ENCODE measurements at regions not wholly inside any gene's neighbourhood (a gene's known extent, or its start where the extent isn't known, plus 50 kb on each side); places are given as distances from the start of the nearest gene placed in this dataset.
"Not testable (repeated sequence)": the region's sequence is repeated elsewhere in the genome, so short reads cannot be mapped to it uniquely, and the experiment has no call there.

DNA sequence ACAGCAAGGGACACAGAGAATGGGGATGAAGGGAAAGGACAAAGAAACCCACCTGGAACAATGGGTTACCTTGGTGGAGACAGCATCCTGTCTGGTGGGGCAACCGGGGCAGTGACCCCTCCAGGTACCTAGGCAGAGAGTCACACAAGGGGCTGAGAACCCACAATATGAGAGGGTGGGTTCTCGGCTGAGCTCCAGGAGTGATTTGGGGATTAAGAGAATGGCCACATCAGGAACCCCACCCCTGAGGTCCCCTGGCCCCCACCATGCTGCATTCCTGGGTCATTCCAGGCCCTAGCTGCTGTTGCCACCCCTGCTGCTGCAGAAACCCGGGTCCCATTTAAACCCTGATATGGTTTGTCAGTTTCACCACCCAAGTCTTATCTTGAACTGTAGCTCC, 172.3 kb downstream of the RTP5 start:
- no peak for DNase-seq (ENCODE audit: low read depth in 4 of 4, low spot score in 3 of 4)

DNA sequence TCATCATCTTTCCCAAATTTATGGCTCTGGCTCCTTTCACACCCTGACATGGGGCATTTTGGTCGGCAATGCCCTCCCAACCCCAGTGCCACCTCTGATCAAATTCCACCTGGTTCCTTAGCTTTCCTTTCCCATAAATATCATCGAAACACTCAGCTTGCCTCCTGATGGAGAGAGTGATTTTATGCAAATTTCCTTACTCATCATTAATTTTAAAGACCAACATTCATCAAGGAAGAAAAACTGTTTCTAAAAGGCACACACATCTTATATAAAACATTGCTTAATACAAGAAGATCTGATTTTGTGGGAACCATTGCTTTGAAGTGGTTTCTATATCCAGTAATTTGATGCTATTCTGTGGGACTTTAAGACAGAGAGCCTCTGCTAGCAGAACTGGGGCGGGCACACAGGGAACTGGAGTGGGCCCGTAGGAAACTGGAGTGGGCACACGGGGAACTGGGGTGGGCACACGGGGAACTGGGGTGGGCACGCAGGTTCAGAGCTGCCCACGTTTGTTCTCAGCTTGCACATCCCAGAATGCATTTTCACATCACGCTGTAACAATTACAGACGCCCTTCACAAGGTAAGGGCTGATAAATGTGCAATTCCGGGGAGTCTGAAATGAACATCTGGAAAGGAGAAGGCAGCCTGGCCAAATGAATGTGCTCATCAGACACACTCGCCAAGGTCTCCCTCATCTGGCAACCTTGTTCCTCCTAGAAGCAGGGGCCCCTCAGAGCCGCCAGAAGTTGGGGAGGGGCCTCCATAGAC, 174.2 kb downstream of the RTP5 start:
- DNase-seq (ENCODE audit: low read depth in 4 of 4, low spot score in 3 of 4): no peak

DNA sequence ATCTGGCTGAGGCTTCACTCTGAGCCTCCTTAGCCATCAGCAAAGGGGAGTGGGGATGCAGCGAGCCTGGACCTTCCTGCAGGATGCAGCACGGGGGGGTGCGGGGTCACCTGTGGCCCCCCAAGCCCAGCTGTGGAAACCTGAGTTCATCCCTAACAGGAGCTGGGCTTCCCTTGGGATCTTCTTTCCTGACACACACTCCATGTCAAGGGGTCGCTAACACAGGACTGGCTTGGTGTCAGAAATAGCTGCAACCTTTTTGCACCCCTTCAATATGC, 174.7 kb downstream of the RTP5 start:
- no peak for DNase-seq (ENCODE audit: low read depth in 4 of 4, low spot score in 3 of 4)

DNA sequence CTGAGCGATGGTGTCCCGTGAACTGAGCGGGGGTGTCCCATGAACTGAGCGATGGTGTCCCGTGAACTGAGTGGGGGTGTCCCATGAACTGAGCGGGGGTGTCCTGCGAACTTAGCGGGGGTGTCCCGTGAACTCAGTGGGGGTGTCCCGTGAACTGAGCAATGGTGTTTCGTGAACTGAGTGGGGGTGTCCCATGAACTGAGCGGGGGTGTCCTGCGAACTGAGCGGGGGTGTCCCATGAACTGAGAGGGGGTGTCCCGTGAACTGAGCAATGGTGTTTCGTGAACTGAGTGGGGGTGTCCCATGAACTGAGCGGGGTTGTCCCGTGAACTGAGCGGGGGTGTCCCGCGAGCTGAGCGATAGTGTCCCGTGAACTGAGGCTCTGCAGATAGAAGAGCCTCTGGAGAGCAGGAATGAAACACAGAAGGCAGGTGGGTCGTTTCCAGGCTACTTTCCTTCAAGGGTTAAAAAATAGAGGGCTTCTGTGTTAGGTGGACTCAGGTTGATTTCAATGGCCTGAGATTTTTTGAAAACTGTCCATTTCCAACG, 176.1 kb downstream of the RTP5 start:
- DNase-seq (ENCODE audit: low read depth in 4 of 4, low spot score in 3 of 4): not testable (repeated sequence)

DNA sequence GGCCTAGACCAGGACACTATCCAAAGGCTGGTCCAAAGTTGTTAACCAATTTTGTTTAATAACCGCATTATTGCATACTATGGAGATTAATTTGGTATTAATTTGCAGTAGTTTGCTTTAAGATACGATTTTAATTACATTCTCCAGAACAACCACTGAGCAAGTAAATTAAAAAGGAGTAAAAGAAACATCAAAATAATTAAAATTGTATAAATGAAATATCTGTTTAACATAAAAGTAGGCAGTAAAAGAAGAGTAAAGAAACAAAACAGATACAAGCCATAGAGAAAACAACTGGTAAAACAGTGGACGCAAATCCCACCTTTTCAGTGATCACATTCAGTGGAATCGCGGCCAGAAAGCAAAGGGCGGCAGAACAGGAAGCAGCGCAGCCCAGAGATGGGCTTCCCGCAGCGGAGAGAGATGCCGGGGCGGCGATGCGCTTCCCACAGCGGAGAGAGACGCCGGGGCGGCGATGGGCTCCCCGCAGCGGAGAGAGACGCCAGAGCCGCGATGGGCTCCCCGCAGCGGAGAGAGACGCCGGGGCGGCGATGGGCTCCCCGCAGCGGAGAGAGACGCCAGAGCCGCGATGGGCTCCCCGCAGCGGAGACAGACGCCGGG, 176.8 kb downstream of the RTP5 start:
- DNase-seq (ENCODE audit: low read depth in 4 of 4, low spot score in 3 of 4): no peak

DNA sequence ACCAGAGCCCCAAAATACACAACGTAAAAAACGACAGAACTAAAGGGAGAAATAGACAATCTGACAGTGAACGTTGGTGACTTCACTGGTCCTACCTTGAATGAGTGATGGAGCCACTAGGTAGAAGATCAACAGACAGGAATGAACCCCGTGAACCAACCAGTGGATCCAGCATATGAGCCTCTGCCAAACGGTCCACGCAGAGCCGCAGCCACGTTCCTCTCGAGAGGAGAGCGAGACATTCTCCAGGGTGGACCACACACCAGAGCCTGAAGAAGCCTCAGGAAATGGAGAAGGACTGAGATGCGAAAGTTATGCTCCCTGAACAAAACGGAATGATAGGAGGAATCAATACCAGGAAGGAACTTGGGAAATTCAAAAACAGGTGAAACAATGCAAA, 178.4 kb downstream of the RTP5 start:
- no peak for DNase-seq (ENCODE audit: low read depth in 4 of 4, low spot score in 3 of 4)

DNA sequence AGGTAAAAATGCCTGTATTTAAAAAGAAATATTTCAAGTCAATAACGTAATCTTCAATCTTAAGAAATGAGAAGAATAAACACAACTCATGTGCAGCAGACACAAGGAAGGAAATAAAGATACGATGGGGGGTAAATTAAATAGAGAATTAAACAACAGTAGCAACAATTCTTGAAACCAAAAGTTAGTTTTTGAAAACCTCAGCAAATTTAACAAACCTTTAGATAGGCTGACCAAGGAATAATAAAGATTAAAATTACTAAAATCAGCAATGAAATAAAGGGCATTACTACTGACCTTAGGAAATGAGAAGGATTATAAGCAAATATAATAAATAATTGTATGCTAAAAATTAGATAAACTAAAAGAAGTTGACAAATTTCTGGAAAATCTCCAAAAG, 178.9 kb downstream of the RTP5 start:
- no peak for DNase-seq (ENCODE audit: low read depth in 4 of 4, low spot score in 3 of 4)

DNA sequence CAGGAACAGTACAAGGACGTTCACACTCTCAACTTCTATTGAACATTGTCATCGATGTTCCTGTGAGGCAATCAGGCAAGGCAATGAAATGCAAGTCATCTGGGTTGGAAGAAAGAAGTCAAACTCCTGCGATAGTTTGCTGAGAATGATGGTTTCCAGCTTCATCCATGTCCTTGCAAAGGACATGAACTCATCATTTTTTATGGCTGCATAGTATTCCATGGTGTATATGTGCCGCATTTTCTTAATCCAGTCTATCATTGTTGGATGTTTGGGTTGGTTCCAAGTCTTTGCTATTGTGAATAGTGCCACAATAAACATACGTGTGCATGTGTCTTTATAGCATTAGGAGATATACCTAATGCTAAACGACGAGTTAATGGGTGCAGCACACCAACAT, 180.0 kb downstream of the RTP5 start:
- not testable (repeated sequence) for DNase-seq (ENCODE audit: low read depth in 4 of 4, low spot score in 3 of 4)

DNA sequence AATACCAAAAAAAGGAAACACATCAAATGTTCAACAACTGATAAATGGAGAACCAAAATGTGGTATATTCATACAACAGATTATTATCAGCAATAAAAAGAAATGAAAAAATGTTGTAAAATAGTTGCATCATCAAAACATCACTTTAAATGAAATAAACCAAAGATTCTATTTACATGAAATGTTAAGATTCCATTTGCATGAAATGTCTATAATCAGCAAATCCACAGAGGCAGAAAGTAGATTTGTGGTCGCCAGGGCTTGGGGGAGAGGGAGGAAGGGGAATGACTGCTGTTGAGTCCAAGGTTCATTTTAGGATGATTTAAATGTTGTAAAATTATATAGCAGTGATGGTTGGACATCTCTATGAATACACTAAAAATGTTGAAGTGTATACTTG, 181.9 kb downstream of the RTP5 start:
- DNase-seq (ENCODE audit: low read depth in 4 of 4, low spot score in 3 of 4): no peak

DNA sequence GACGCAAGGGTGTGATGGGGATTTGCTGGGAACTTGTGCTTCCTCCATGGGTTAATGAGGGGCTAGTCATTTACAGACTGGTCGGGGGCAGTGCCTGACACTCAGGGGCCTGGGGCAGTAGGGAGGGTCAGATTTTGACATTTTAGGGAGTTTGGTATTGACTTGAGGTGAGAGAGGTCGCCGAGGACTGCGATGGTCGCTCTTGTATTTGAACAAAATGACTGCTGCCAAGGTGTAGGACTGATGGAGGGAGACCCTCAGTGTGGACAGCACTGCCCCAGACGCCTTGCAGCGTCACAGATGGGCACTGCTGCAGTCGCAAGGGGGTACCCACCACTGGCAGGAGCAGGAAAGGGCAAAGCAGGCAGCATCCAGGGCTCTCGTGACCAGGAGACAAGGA, 182.9 kb downstream of the RTP5 start:
- no peak for DNase-seq (ENCODE audit: low read depth in 4 of 4, low spot score in 3 of 4)

DNA sequence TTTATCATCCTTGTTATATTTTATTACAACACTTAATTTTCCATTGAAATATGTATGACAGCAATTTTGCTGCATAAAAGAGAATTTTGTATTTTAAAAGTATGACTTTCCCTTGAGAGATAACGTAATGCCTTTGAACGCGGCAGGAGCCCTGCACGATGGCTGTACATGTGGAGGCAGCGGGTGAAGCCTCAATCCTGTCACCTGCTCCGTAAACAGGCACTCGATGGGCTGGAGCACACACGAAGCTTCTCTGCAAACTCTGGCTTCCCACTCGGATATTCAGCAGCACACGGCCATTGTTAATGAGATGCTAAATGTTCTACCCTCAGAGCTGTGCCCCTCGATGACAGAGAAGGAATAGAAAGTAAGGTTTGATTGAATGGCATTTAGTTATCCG, 184.4 kb downstream of the RTP5 start:
- DNase-seq (ENCODE audit: low read depth in 4 of 4, low spot score in 3 of 4): no peak

DNA sequence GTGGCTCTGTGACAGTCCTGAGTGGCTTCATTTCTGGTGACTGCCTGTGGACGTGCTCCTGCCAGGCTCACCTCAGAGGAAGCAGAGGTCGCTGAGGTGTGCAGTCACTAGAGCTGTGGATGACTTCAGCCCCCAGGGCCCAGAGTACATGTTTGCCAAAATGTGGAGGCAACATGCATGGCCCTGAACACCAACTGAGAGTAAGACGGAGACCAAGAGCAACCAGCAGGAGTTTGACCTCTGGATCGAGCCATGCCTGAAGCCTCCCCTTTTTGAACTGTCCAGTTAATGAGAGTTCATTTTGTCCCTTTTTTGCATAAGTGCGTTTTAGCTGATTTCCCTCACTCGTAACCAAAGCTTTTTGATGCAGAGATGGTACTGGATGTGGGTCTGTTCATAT, 184.9 kb downstream of the RTP5 start:
- DNase-seq (ENCODE audit: low read depth in 4 of 4, low spot score in 3 of 4): no peak

DNA sequence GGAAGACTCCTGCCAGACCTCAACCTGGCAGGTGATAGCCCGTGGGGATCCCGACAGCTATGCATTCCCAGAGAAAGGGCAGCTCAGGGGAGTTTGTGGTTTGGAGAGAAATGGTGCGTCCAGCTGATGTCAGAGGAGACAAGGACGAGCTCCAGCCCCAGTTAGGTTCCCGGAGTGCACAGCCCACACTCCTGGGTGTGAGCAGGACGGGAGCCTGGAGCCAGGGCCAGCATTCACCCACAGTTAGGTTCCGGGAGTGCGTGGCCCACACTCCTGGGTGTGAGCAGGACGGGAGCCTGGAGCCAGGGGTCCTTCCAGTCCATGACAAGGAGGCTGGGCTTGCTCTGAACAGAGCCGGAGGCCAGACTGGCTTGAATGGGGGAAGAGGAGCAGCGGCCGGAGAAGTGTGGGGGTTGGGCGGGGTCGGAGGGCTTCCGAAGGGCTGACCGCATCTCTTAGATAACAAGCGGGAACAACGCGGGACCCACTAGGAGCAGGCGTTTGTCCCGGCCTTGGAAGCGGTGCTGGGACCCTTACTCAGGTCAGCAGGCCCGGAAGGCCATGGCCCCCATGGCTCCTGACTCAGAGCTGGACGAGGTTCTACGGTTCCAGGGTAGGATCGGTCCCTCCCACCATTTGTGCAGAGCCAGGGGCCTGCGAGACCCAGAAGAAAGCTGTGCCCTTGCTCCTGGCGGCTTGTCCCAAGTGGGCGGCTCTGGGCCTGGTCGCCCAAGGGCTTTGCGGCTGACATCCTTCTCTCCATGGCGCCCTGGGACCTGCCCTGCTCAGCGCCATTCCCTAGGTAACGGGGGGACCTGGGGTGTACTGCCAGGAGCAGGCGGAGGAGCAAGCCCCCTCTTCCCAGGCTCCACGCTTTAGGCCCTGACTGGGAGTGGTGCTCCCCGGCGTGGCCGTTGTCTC, 185.6 kb downstream of the RTP5 start:
- no peak for DNase-seq (ENCODE audit: low read depth in 4 of 4, low spot score in 3 of 4)

DNA sequence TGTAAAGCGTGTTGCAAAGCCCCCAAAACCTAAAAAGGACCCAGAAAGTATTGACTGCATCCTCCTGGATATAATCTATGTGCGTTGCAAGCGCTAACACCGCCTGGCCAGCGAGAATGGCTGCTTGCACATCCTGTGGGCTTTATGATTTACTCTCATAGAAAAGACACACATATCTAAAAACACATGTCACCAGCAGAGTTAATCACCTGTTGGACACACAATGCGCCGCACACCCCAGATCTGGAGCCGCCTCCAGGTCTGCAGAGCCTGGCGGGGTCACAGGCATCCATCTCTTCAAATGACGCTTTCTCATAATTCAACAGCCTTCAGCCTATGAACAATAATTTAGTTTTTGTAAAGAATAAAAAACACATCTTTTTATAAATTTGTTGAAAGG, 186.5 kb downstream of the RTP5 start:
- no peak for DNase-seq (ENCODE audit: low read depth in 4 of 4, low spot score in 3 of 4)

DNA sequence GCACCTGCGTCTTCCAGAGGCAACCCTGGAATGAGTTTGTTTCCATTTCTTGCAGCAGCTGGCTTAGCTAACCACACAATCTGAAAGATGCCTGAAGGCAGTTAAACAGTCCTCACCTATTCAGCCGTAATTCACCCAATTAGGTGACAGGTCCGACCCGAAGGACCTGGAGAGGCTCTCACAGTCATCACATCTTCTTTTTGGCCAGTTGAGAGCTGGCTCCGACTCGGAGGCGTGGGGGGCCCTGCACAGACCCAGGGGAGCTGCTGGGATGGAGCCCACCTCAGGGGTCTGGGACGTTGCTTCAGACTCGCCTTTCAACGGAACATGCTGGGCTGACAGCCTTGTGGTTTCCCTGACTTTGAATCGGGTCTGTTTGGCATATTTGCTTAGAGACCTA, 187.3 kb downstream of the RTP5 start:
- no peak for DNase-seq (ENCODE audit: low read depth in 4 of 4, low spot score in 3 of 4)

DNA sequence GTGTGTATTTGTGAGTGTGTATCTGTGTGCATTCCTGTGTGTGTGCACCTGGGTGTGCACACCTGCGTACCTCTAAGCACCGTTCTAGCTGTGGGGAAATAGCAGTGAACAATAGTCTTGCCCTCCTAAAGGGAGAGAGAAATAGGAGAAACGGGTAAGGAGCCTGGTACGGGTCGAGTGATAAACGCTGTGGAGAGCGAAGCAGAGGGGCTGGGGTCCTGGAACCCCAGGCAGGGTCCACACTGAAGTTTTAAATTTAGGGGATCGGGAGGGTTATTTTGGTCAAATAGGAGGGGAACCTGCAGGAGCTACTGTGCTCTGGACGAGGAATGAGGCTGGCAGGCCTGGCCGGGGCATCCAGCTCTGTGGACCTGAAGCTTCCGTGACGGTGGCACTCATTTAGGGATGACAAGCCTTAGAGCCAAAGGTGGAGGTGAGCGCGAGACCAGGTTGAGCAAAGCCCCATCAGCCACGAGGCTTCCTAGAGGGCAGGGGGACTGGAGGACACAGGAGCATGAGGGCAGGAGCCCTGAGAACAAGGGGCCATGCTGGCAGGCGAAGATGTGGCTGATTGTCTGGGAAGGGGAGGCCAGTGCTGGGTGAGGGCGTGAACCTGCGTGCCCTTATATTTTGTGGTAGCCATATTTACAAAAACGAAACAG, 188.0 kb downstream of the RTP5 start:
- DNase-seq (ENCODE audit: low read depth in 4 of 4, low spot score in 3 of 4): no peak

DNA sequence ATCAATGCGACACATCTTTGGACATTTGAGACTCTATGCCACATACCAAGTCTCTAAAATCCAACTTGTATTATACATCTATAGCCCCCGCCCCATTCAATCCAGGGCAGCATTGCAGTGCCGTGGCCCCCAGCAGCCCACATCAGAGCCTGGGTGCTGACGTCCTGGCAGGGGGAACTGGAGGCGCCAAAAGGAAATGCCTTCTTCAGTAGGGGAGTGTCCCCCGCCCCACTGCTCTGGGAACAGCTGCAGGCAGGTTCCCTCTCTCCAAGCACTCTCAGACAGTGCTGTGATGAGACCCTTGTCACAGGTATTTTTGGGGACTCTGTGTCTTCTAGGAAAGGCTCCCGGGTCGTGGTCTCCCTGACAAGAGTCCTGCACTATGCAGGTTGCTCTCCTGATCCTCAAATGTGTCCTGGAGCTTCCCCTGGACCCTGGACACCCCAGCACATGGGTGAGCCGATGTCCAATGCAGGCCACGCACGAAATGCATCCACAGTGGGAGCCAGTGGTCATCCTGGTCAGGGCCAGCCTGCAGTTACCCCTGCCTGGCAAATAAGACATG, 188.7 kb downstream of the RTP5 start:
- DNase-seq (ENCODE audit: low read depth in 4 of 4, low spot score in 3 of 4): no peak

DNA sequence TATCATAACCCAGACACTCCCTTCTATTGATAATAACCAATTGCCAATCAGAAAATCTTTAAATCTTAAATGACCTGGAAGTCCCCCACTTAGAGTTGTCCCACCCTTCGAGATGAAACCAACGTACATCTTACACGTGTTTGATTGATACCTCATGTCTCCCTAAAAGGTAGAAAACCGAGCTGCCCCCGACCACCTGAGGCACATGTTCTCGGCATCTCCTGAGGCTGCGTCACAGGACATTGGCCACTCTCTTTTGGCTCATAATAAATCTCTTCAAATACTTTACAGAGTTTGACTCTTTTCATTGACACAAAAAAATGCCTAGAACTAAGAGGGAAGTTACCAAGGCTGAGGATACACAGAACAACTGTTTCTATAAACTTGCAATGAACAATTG, 190.0 kb downstream of the RTP5 start:
- DNase-seq (ENCODE audit: low read depth in 4 of 4, low spot score in 3 of 4): no peak

DNA sequence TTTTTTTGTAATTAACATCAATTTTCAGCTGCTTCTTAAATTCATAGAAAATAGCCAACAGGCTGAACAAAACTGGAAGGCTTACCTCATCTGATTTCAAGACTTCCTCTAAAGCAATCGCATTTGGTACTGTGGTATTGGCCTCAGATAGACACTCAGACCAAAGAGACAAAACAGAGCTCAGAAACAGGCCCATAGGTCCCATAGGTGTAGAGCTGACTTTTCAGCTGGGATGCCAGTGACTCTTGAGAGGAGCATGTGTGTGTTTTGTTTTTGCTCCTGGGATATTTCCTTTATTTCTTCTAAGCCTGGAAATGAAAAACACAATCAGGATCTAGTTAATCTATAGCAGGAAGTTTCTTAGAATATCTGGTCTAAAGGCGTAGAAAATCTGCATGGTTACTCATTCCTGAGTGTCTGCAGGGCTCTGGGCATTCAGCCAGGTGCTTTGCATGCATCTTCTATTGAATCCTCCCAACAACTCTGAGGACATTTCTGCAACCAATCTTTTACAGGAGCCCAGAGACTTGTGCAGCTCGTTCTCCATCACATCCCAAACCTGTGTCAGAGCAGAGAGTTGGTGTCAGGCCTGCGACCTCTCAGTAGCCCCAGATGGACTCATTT, 190.8 kb downstream of the RTP5 start:
- no peak for DNase-seq (ENCODE audit: low read depth in 4 of 4, low spot score in 3 of 4)

DNA sequence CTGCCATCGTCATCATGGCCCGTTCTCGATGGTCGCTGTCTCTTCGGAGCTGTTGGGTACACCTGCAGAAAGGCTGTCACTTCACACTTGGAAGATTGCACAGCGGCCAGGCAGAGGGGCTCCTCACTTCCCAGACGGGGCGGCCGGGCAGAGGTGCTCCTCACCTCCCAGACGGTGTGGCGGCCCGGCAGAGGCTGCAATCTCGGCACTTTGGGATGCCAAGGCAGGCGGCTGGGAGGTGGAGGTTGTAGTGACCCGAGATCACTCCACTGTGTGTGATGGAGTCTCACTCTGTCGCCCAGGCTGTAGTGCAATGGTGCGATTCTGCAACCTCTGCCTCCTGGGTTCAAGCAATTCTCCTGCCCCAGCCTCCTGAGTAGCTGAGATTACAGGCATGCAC, 192.4 kb downstream of the RTP5 start:
- DNase-seq (ENCODE audit: low read depth in 4 of 4, low spot score in 3 of 4): not testable (repeated sequence)
